IMR-90 (cell line): ENCODE measurements at regions not wholly inside any gene's neighbourhood (a gene's known extent, or its start where the extent isn't known, plus 50 kb on each side); places are given as distances from the start of the nearest gene placed in this dataset.

ENCODE experiments used
- ATAC-seq: fragments of 200-7000 bp; cut with Tn5 transposase; 2 replicates; pipeline ENCODE4 v1.9.1; 2020; ENCODE audit warnings: low read depth, mild to moderate bottlenecking, moderate library complexity
- BruUV-seq: library from RNA; stranded (reverse); fragments of 400-500 nt; replicated peaks from 2 replicates; lab custom pipeline; 2021; lab: Mats Ljungman, UMichigan
- CTCF ChIA-PET: fragments of 300-600 bp; formaldehyde crosslinking; extraction: SDS; loops from one replicate; lab custom pipeline; 2021; ENCODE audit warnings: antibody characterized with exemption; lab: Yijun Ruan, JAX
- POLR2A ChIA-PET: fragments of 300-600 bp; sonication (Branson Sonifier 250); formaldehyde crosslinking; loops from one replicate; lab custom pipeline; 2022; ENCODE audit warnings: antibody characterized with exemption; ENCODE audit not compliant: unreplicated experiment; lab: Charles Lee
- DNase-seq: peaks from one replicate; pipeline ENCODE4 v3.0.0; 2013
- H2AFZ ChIP-seq: replicated peaks from 2 replicates; pipeline ENCODE3; 2013; ENCODE audit warnings: low read length, mild to moderate bottlenecking; ENCODE audit not compliant: poor library complexity
- H2AK5ac ChIP-seq: 2 replicates; pipeline ENCODE4 v1.6.1; 2013; ENCODE audit warnings: low read depth, low read length, inconsistent platforms
- H2AK9ac ChIP-seq: replicated peaks from 2 replicates; pipeline ENCODE3; 2013; ENCODE audit warnings: mild to moderate bottlenecking, low read depth, low read length, moderate library complexity; ENCODE audit not compliant: poor library complexity
- H2BK120ac ChIP-seq: 2 replicates; pipeline ENCODE4 v1.6.1; 2013; ENCODE audit warnings: low read depth, low read length, inconsistent platforms
- H2BK15ac ChIP-seq: 3 replicates; pipeline ENCODE4 v1.6.1; 2013; ENCODE audit warnings: low read depth, low read length, inconsistent platforms
- H2BK20ac ChIP-seq: 2 replicates; pipeline ENCODE4 v1.6.1; 2013; ENCODE audit warnings: low read depth, mild to moderate bottlenecking, inconsistent platforms, low read length, moderate library complexity
- H2BK5ac ChIP-seq: 2 replicates; pipeline ENCODE4 v1.6.1; 2013; ENCODE audit warnings: mild to moderate bottlenecking, low read depth, low read length, inconsistent platforms; ENCODE audit not compliant: poor library complexity, severe bottlenecking
- H3K14ac ChIP-seq: replicated peaks from 2 replicates; pipeline ENCODE4 v1.6.1; 2013; ENCODE audit warnings: low read depth, low read length, inconsistent platforms
- H3K18ac ChIP-seq: 2 replicates; pipeline ENCODE4 v1.6.1; 2013; ENCODE audit warnings: low read depth, low read length, control low read depth
- H3K23ac ChIP-seq: 2 replicates; pipeline ENCODE4 v1.6.1; 2013; ENCODE audit warnings: low read depth, low read length, inconsistent platforms
- H3K27ac ChIP-seq: 2 replicates; pipeline ENCODE4 v1.5.1; 2013; ENCODE audit warnings: mild to moderate bottlenecking, control low read depth, low read length; ENCODE audit not compliant: insufficient read depth
- H3K27me3 ChIP-seq: 2 replicates; pipeline ENCODE4 v1.6.1; 2013; ENCODE audit warnings: low read length; ENCODE audit not compliant: control insufficient read depth, insufficient read depth
- H3K36me3 ChIP-seq: 2 replicates; pipeline ENCODE4 v1.6.1; 2013; ENCODE audit warnings: low read length, mixed read lengths; ENCODE audit not compliant: control insufficient read depth, insufficient read depth
- H3K4ac ChIP-seq: 2 replicates; pipeline ENCODE4 v1.6.1; 2013; ENCODE audit warnings: low read depth, low read length, inconsistent platforms
- H3K4me1 ChIP-seq: 2 replicates; pipeline ENCODE4 v1.6.1; 2013; ENCODE audit warnings: low read length, mixed read lengths; ENCODE audit not compliant: control insufficient read depth, insufficient read depth
- H3K4me2 ChIP-seq: 2 replicates; pipeline ENCODE4 v1.6.1; 2013; ENCODE audit warnings: low read depth, mild to moderate bottlenecking, control low read depth, low read length, moderate library complexity
- H3K4me3 ChIP-seq: 2 replicates; pipeline ENCODE4 v1.5.1; 2013; ENCODE audit warnings: low read depth, mild to moderate bottlenecking, control low read depth, low read length, moderate library complexity; ENCODE audit not compliant: insufficient read depth
- H3K56ac ChIP-seq: 2 replicates; pipeline ENCODE4 v1.6.1; 2013; ENCODE audit warnings: low read length, inconsistent platforms; ENCODE audit not compliant: insufficient read depth; ENCODE audit errors: extremely low read depth
- H3K79me1 ChIP-seq, 2 experiments: 2 replicates each; pipeline ENCODE4 v1.6.1; 2013; ENCODE audit warnings: low read length in 2 of 2, inconsistent platforms in 1 of 2, low read depth in 1 of 2
- H3K9ac ChIP-seq: 2 replicates; pipeline ENCODE4 v1.6.1; 2013; ENCODE audit warnings: low read depth, low read length, control low read depth
- H3K9me1 ChIP-seq: 2 replicates; pipeline ENCODE4 v1.6.1; 2013; ENCODE audit warnings: low read length, inconsistent platforms; ENCODE audit not compliant: insufficient read depth
- H3K9me3 ChIP-seq: 2 replicates; pipeline ENCODE4 v1.6.1; 2013; ENCODE audit warnings: low read length; ENCODE audit not compliant: control insufficient read depth, insufficient read depth
- H4K20me1 ChIP-seq: 2 replicates; pipeline ENCODE4 v1.6.1; 2013; ENCODE audit warnings: low read length, inconsistent platforms; ENCODE audit not compliant: insufficient read depth
- H4K5ac ChIP-seq: 2 replicates; pipeline ENCODE4 v1.6.1; 2013; ENCODE audit warnings: mild to moderate bottlenecking, low read depth, low read length, control low read depth
- H4K8ac ChIP-seq, 2 experiments: 2 replicates each; pipeline ENCODE4 v1.6.1; 2013; ENCODE audit warnings: low read depth in 2 of 2, low read length in 2 of 2, control low read depth in 1 of 2, inconsistent platforms in 1 of 2
- H4K91ac ChIP-seq: 2 replicates; pipeline ENCODE4 v1.6.1; 2013; ENCODE audit warnings: low read depth, low read length, inconsistent platforms; ENCODE audit not compliant: insufficient read depth
- BHLHE40 ChIP-seq: fragments of 150-350 bp; IDR thresholded peaks from 2 replicates; pipeline ENCODE4 v1.6.1; 2016; ENCODE audit warnings: mild to moderate bottlenecking, low read depth, low read length
- CEBPB ChIP-seq: IDR thresholded peaks from 2 replicates; pipeline ENCODE4 v1.6.1; 2012; ENCODE audit warnings: low read depth, low read length, improper control_type of control experiment
- CHD1 ChIP-seq: IDR thresholded peaks from 2 replicates; pipeline ENCODE4 v1.6.1; 2012; ENCODE audit warnings: low read depth, low read length, improper control_type of control experiment
- CTCF ChIP-seq: conservative IDR thresholded peaks from 2 replicates; pipeline ENCODE4 v1.5.1; 2012; ENCODE audit warnings: mild to moderate bottlenecking, low read depth, low read length, improper control_type of control experiment
- ELK1 ChIP-seq: fragments of 150-350 bp; IDR thresholded peaks from 2 replicates; pipeline ENCODE4 v1.6.1; 2016; ENCODE audit warnings: low read depth, mild to moderate bottlenecking, low read length, moderate library complexity, borderline replicate concordance
- FOS ChIP-seq: fragments of 150-350 bp; IDR thresholded peaks from 2 replicates; pipeline ENCODE4 v1.6.1; 2016; ENCODE audit warnings: low read depth, low read length
- MAFK ChIP-seq: IDR thresholded peaks from 2 replicates; pipeline ENCODE4 v1.6.1; 2012; ENCODE audit warnings: low read depth, low read length, improper control_type of control experiment
- MAZ ChIP-seq: IDR thresholded peaks from 2 replicates; pipeline ENCODE4 v1.6.1; 2012; ENCODE audit warnings: low read depth, mild to moderate bottlenecking, low read length, improper control_type of control experiment, moderate library complexity, borderline replicate concordance
- MXI1 ChIP-seq: IDR thresholded peaks from 2 replicates; pipeline ENCODE4 v1.6.1; 2012; ENCODE audit warnings: low read depth, mild to moderate bottlenecking, low read length, moderate library complexity, borderline replicate concordance
- NFE2L2 ChIP-seq: fragments of 150-350 bp; IDR thresholded peaks from 2 replicates; pipeline ENCODE4 v1.6.1; 2016; ENCODE audit warnings: low read depth, mild to moderate bottlenecking, low read length
- POLR2A ChIP-seq: IDR thresholded peaks from 2 replicates; pipeline ENCODE4 v1.6.1; 2012; ENCODE audit warnings: mild to moderate bottlenecking, low read depth, low read length
- RAD21 ChIP-seq: IDR thresholded peaks from 2 replicates; pipeline ENCODE4 v1.6.1; 2012; ENCODE audit warnings: low read length, improper control_type of control experiment
- RCOR1 ChIP-seq: IDR thresholded peaks from 2 replicates; pipeline ENCODE4 v1.6.1; 2012; ENCODE audit warnings: mild to moderate bottlenecking, low read length, improper control_type of control experiment; ENCODE audit not compliant: insufficient replicate concordance
- RFX5 ChIP-seq: IDR thresholded peaks from 2 replicates; pipeline ENCODE4 v1.8.0; 2012; ENCODE audit warnings: low read depth, mild to moderate bottlenecking, low read length, moderate library complexity
- SMC3 ChIP-seq: fragments of 150-350 bp; IDR thresholded peaks from 2 replicates; pipeline ENCODE4 v1.6.1; 2016; ENCODE audit warnings: low read depth, mild to moderate bottlenecking, antibody characterized with exemption, low read length, moderate library complexity
- USF2 ChIP-seq: fragments of 150-350 bp; IDR thresholded peaks from 2 replicates; pipeline ENCODE4 v1.6.1; 2017; ENCODE audit warnings: mild to moderate bottlenecking, antibody characterized with exemption, low read length, low read depth
- WGBS, 2 experiments: methylation state at CpG; one replicate each; pipeline versions ENCODE4 v1.1.5 to v1.1.7; 2013; ENCODE audit warnings: missing lambda C conversion rate in 2 of 2; ENCODE audit not compliant: insufficient read length in 1 of 2; ENCODE audit errors: extremely low coverage in 2 of 2; 5-methylcytosine and 5-hydroxymethylcytosine counted together
- dilution Hi-C: fragments of 300-500 bp; cut with HindIII; formaldehyde crosslinking; loops from one replicate; pipeline ENCODE4 v1.14.3; 2018; ENCODE audit warnings: low sequenced_read_pairs; ENCODE audit not compliant: unreplicated experiment
- in situ Hi-C: fragments of 300-500 bp; cut with MboI; formaldehyde crosslinking; loops from 3 replicates; pipeline ENCODE4 v1.14.3; 2019; ENCODE audit warnings: low sequenced_read_pairs, inconsistent platforms, mixed read lengths
- intact Hi-C: fragments of 100-400 bp; cut with micrococcal nuclease; formaldehyde crosslinking; loops from 2 replicates; pipeline ENCODE4 v1.10.0; 2022

- Histone ChIP-seq H2AK9ac (no peak overlapping the region), H3K14ac (no peak overlapping the region), H4K5ac (no peak overlapping the region), H3K27me3 (no peaks in the 10 kb centered on the region; the same call in 1 of the 2 replicates), H3K56ac (no peak overlapping the region), H3K36me3 (no peaks in the 10 kb centered on the region), H3K4me2 (no peak overlapping the region), H3K27ac (no peak overlapping the region), H3K79me1 (no peaks in the 10 kb centered on the region), H3K9ac (no peak overlapping the region), H4K20me1 (no peaks in the 10 kb centered on the region), H3K4me1 (no peaks in the 10 kb centered on the region), H2AFZ (no peak overlapping the region), H2BK5ac (no peak overlapping the region), H4K8ac (no peak overlapping the region), H3K9me1 (no peaks in the 10 kb centered on the region), H3K4me3 (no peak overlapping the region), H2AK5ac (no peak overlapping the region), H2BK15ac (no peak overlapping the region), H4K91ac (no peak overlapping the region), H2BK20ac (no peak overlapping the region), H3K9me3 (no peaks in the 10 kb centered on the region), H3K23ac (no peak overlapping the region), H3K18ac (no peak overlapping the region), H2BK120ac (no peak overlapping the region), H3K4ac (no peak overlapping the region)
- DNase-seq = no peak
- intact Hi-C loops = no loop called here
- dilution Hi-C loops = no loop called here
- POLR2A ChIA-PET = no interaction called here
- ATAC-seq = no peak
- WGBS, 2 experiments = no CpG with 5 or more reads among the region's 1 CpG
- TF ChIP-seq RFX5 = no peak
- no peak for TF ChIP-seq BHLHE40
- TF ChIP-seq SMC3 = no peak
- no peak for TF ChIP-seq POLR2A
- no peak for TF ChIP-seq CEBPB
- TF ChIP-seq CTCF = no peak
- no peak for TF ChIP-seq FOS
- no peak for TF ChIP-seq ELK1
- TF ChIP-seq RAD21 = no peak
- no peak for TF ChIP-seq CHD1
- no peak for TF ChIP-seq MAZ
- TF ChIP-seq MAFK = no peak
- TF ChIP-seq RCOR1 = no peak
- no peak for TF ChIP-seq USF2
- no peak for TF ChIP-seq MXI1
- TF ChIP-seq NFE2L2 = no peak
- in situ Hi-C loops = no loop called here
- BruUV-seq = no TSS peak
- CTCF ChIA-PET = no interaction called here
Measured at GRCh38 chr2:6645672-6646071, 220.0 kb downstream of the CMPK2 start.
